ENCODE measurements at regions not wholly inside any gene's neighbourhood (a gene's known extent, or its start where the extent isn't known, plus 50 kb on each side); places are given as distances from the start of the nearest gene placed in this dataset.

DNA sequence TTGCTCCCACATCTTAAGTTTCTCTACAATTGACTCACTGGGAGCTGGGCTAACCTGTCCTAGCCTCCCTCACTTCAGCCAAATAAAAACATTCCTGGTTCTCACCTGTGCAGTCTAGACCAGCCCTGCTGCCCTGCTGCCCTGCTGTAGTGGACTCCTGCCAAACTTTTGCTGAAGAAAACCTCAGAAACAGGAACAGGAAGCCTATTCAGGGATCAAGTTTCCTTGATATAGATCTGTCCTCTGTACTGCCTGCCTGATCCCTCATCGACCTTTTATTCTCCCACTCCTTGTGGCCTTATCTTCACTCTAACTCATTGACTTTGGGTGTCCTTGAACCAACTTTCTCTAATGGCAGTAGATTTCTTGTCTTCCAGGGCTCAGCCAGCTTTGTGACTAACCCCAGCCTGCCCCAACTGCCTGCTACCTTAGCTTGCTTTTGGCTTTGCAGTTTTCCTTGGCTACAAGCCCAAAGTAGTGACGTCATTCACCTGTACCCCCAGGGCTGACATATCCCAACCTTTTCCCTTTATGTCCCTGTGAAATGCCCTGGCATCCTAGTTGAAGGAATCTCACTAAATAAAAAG lies 234.8 kb downstream of the DUSP6 start:
- intact Hi-C loops (cut with micrococcal nuclease): no loop called here

DNA sequence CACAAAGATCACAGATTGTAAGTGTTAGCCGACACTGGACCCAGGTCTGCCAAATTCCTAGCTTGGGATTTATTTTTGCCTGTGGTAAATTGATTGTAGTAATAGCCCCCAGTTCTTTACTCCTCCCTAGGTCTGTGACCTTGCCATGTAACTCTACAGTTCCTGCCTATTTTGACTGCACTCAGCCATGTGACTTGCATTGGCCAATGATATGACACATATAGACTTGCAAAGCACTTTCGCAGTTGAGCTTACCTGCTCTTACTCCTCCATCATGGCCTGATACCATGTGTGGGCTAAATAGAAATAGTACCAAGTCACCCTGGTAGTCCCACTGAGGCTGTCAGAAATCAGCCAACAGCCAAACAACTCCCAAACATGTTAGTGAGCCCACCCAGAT lies 240.3 kb downstream of the DUSP6 start:
- intact Hi-C loops (cut with micrococcal nuclease): no loop called here

- intact Hi-C loops (cut with micrococcal nuclease): no loop called here
Measured at GRCh38 chr12:89108265-89108664, 244.0 kb downstream of the DUSP6 start.

- intact Hi-C loops (cut with micrococcal nuclease): no loop called here
Measured at GRCh38 chr12:89106950-89107349, 245.4 kb downstream of the DUSP6 start.

DNA sequence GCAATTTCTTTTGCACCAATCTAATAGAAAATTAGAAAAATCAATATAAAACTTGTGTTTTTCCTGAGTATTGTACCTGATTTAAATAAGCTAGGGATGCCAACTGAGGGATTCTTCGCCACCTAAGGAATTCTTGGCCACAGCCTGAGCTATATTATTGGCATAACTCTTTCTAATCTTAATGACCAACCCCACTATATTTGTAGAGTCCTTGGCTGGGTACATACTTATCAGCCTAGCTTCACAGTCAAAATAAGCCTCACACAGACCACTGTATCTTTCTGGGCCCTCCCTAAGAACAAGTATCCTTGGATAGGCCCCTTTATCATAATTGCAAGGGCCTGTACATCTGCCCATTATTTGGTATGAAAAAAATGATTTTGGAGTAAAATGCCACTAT lies 247.1 kb downstream of the DUSP6 start:
- intact Hi-C loops (cut with micrococcal nuclease): no loop called here

- intact Hi-C loops (cut with micrococcal nuclease): loop anchor here (2.0 to 5.0 kb wide), 2 partner anchors 25 to 42 kb away; no protein-coding TSS in a partner anchor
Measured at GRCh38 chr12:89103831-89104230, 248.5 kb downstream of the DUSP6 start.

- intact Hi-C loops (cut with micrococcal nuclease): loop anchor here (5.0 kb wide), 1 partner anchor 39 kb away; no protein-coding TSS in a partner anchor
Measured at GRCh38 chr12:89101440-89101839, 250.9 kb downstream of the DUSP6 start.

GRCh38 chr12:89098441-89099112 lies 253.7 kb downstream of the DUSP6 start:
- intact Hi-C loops (cut with micrococcal nuclease): no loop called here

GRCh38 chr12:89092297-89092696 lies 260.0 kb downstream of the DUSP6 start:
- intact Hi-C loops (cut with micrococcal nuclease): no loop called here

GRCh38 chr12:89091293-89091841 lies 260.9 kb downstream of the DUSP6 start:
- intact Hi-C loops (cut with micrococcal nuclease): no loop called here

GRCh38 chr12:89089264-89089663 lies 263.0 kb downstream of the DUSP6 start:
- intact Hi-C loops (cut with micrococcal nuclease): no loop called here

GRCh38 chr12:89087876-89088275 lies 264.4 kb downstream of the DUSP6 start:
- intact Hi-C loops (cut with micrococcal nuclease): no loop called here

DNA sequence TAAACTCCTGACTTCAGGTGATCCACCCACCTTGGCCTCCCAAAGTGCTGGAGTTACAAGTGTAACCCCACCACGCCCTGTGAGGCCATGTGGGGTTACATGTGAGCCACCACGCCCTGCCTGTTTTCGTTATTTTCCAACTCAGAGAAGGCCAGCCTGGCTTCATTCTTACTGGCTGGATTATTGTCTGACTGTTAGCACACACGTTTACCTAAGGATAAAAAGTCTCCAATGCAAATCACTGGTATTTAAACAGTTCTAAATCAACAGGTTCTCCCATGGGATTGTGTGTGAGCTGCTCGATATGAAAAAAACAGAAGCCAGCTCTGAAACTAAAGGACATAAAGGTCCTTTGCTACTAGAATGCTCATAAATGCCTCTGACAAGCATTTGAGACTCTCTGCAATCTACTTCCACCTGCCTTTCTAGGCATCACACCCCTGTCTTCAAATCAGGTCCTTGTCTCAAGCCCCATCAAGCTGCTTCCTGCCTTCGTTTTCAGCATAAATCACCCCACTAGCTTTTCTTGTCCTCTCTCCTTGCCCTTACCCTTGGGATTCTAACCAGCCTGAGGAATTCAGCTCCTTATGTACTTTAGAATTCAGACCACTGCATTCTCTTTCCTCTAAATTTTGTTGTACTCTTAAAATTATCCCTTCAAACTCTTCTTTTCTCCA lies 265.0 kb downstream of the DUSP6 start:
- intact Hi-C loops (cut with micrococcal nuclease): no loop called here

GRCh38 chr12:89085421-89085820 lies 266.9 kb downstream of the DUSP6 start:
- intact Hi-C loops (cut with micrococcal nuclease): no loop called here

DNA sequence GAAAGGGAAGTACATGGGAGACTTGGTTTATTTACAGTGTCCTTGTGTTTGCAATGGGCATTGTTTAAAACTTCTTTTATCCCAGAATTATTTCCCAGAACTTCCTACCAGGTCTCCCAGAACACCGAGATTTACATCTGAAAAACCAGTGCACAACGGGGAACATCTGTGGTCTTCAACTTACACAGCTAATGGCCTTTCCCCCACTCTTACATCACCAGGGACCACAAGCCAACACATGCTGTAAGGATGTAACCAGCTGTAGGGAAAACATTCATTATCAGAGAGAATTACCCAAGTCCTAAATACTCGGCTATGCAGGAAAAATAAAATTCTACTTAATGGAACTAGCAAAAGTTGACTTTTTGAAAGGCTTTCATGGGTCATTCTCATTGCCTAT lies 267.6 kb downstream of the DUSP6 start:
- intact Hi-C loops (cut with micrococcal nuclease): no loop called here

DNA sequence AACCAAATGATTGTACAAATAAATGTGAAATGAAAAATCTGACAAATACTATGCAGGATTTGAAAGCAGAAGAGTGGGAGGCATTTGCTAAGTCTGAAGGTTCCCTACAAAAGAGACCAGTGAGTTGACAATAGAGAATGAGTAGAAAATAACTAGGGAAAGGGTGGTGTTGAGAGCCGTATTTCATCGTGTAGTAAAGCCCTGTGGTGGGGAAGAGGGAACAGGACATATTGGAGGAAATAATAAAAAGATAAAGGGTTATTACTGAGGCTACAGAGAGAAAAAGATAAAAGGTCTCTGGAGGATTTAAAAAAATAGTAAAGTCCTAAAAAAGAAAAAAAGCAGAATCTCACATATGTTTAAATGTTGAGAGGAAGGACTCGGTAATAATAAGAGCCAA lies 268.8 kb downstream of the DUSP6 start:
- intact Hi-C loops (cut with micrococcal nuclease): no loop called here

- intact Hi-C loops (cut with micrococcal nuclease): no loop called here
Measured at GRCh38 chr12:89082370-89082753, 269.9 kb downstream of the DUSP6 start.

GRCh38 chr12:89081719-89082369 lies 270.5 kb downstream of the DUSP6 start:
- intact Hi-C loops (cut with micrococcal nuclease): no loop called here

DNA sequence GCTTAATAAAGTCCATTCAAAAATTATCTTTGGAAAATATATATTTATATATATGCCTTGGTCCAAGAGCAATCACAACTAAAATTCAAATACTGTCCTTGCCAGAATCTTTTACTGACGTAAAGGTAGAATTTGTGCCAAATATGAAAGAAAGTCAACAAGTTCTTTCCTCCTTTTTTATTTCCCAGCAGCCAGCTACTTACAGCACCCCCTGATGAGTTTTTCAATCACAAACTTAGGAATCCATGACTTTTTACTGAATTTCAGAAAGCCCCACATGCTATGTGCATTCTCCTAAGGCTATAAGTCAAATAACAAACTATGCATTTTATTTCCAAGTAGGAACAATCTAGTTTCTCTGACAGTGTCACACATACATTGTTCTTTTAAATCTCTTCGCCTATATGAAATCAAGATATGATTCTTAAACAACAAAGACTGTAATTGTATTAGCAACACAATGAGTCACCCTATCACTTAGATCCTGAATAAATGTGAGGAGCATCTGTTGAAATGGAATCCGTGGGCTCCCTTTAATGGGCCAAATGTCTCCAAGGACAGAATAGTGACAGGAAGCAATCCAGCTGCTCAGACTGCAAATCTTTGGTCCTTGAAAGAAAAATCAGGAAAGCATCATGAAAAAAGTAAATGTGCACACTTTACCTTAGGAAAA lies 271.4 kb downstream of the DUSP6 start:
- intact Hi-C loops (cut with micrococcal nuclease): no loop called here

GRCh38 chr12:89075880-89076540 lies 276.3 kb downstream of the DUSP6 start:
- intact Hi-C loops (cut with micrococcal nuclease): no loop called here

GRCh38 chr12:89073659-89074058 lies 278.6 kb downstream of the DUSP6 start:
- intact Hi-C loops (cut with micrococcal nuclease): no loop called here
